ENCODE measurements at regions not wholly inside any gene's neighbourhood (a gene's known extent, or its start where the extent isn't known, plus 50 kb on each side); places are given as distances from the start of the nearest gene placed in this dataset.

DNA sequence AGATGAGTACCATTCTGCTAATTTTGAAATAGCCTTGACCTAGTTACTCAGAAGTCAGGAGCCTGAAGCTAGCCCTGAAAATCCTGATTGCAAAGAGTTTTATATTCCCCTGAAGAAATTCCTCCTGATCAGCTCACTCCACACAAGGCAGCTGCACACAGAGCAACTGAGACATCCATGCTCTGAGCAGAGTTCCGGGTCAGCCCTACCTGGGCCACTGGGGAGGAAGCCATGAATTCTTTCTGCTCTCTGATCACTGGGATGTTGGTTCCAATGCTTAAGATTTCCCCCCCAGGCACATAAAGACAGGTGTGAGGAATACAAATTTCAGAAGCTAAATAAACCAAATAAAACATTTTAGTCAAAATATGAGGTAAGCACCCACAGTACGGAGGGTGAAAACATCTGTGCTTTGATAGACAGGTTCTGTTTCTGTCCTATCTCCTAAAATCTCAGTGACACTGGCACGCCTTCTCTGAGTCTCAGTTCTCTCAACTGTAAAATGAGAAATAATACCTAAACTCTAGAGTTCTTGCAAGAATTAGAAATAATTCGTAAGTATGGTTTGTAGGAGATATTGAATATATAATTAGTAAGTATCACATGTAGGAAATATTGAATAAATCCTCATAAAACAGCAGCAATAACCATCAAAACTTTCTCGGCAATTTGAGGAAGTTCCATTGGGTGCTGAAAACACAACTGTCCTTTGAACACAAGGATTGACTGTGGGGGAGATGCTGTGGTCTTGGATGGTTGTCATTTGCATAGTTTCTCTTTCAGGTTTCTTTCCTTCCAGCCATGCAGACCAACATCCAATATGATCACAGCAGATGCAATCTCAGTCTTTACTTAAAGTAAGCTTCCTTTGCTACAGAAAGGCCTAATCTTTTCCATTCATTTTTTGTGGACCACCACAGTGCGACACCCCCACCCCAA is 133.0 kb upstream of the TNS3 start:
- no peak for TF ChIP-seq CTCF (IDR thresholded peaks at IDR 0.05)
- TF ChIP-seq EZH2 (IDR thresholded peaks at IDR 0.05; ENCODE audit: borderline replicate concordance, insufficient read depth, low read depth, low read length, poor library complexity, severe bottlenecking), result no peak
